Activated CD4-positive, alpha-beta T cell treated with anti-CD3 and anti-CD28 coated beads for 36 hours (primary cell): ENCODE measurements at regions not wholly inside any gene's neighbourhood (a gene's known extent, or its start where the extent isn't known, plus 50 kb on each side); places are given as distances from the start of the nearest gene placed in this dataset.
A peak's percentile ranks its signal among the peaks of the same experiment; 100 is the strongest.

ENCODE experiments used
- ATAC-seq: fragments of 200-7000 bp; cut with Tn5 transposase; one replicate; pipeline ENCODE4 v1.10.0; 2021; ENCODE audit warnings: mild to moderate bottlenecking, moderate library complexity
- CTCF ChIA-PET: fragments of 350-600 bp; sonication (Branson Sonifier 250); formaldehyde crosslinking; loops from one replicate; lab custom pipeline; 2021; ENCODE audit warnings: antibody characterized with exemption; lab: Charles Lee
- POLR2A ChIA-PET: fragments of 350-600 bp; sonication (Branson Sonifier 250); formaldehyde crosslinking; loops from one replicate; lab custom pipeline; 2021; ENCODE audit warnings: antibody characterized with exemption, inconsistent platforms; lab: Charles Lee
- DNase-seq: peaks from one replicate; pipeline ENCODE4 v3.0.0-alpha.2; 2020
- H3K27ac Mint-ChIP-seq: one replicate; pipeline ENCODE4 v1.8.0; 2021; ENCODE audit warnings: mixed read lengths
- H3K27me3 Mint-ChIP-seq: one replicate; pipeline ENCODE4 v1.8.0; 2021; ENCODE audit warnings: mixed read lengths
- H3K36me3 Mint-ChIP-seq: one replicate; pipeline ENCODE4 v1.8.0; 2021; ENCODE audit warnings: low read depth, mixed read lengths
- H3K4me1 Mint-ChIP-seq: one replicate; pipeline ENCODE4 v1.8.0; 2021; ENCODE audit warnings: mixed read lengths
- H3K4me3 Mint-ChIP-seq: one replicate; pipeline ENCODE4 v1.8.0; 2021; ENCODE audit warnings: mild to moderate bottlenecking, moderate library complexity, mixed read lengths
- H3K9me3 Mint-ChIP-seq: one replicate; pipeline ENCODE4 v1.8.0; 2021; ENCODE audit warnings: low read depth, mixed read lengths
- intact Hi-C, 2 experiments: fragments of 100-400 bp; cut with DNase I in 1 of 2; cut with micrococcal nuclease in 1 of 2; formaldehyde crosslinking; loops; one replicate each; pipeline versions ENCODE4 v1.14.2 to v1.15.1; 2022 to 2024; cut with DNase I, micrococcal nuclease

GRCh38 chr12:77299910-77300669 is 234.7 kb upstream of the E2F7 start:
- no peak overlapping the region for H3K27ac Mint-ChIP-seq
- H3K4me1 Mint-ChIP-seq: no peaks in the 10 kb centered on the region
- peak; percentile 55 for ATAC-seq
- no peaks in the 10 kb centered on the region for H3K36me3 Mint-ChIP-seq
- H3K4me3 Mint-ChIP-seq: no peak overlapping the region
- DNase-seq: no peak
- no peaks in the 10 kb centered on the region for H3K27me3 Mint-ChIP-seq
- intact Hi-C loops: no loop called here
- CTCF ChIA-PET: no interaction called here
- H3K9me3 Mint-ChIP-seq: no peaks in the 10 kb centered on the region
- POLR2A ChIA-PET: no interaction called here

- H3K4me1 Mint-ChIP-seq: no peaks in the 10 kb centered on the region
- intact Hi-C loops: no loop called here
- H3K4me3 Mint-ChIP-seq: no peak overlapping the region
- ChIA-PET POLR2A (no interaction called here), CTCF (no interaction called here)
- H3K27ac Mint-ChIP-seq: no peak overlapping the region
- no peaks in the 10 kb centered on the region for H3K9me3 Mint-ChIP-seq
- ATAC-seq (no peak), DNase-seq (no peak)
- no peaks in the 10 kb centered on the region for H3K27me3 Mint-ChIP-seq
- H3K36me3 Mint-ChIP-seq: no peaks in the 10 kb centered on the region
These were observed 233.6 kb upstream of the E2F7 start for GRCh38 chr12:77299001-77299400.

GRCh38 chr12:77294016-77294415 is 228.6 kb upstream of the E2F7 start:
- Mint-ChIP-seq H3K9me3 (peaks cover 3% of the 10 kb centered on the region), H3K27ac (no peak overlapping the region), H3K27me3 (peaks cover 2% of the 10 kb centered on the region), H3K4me1 (no peaks in the 10 kb centered on the region), H3K4me3 (no peak overlapping the region), H3K36me3 (no peaks in the 10 kb centered on the region)
- no peak for DNase-seq
- ATAC-seq: no peak
- POLR2A ChIA-PET: no interaction called here
- intact Hi-C loops: no loop called here
- CTCF ChIA-PET: interaction anchor here (0.7 kb wide), 1 partner anchor 35 kb away, joined by 3 read pairs; no protein-coding TSS in a partner anchor

GRCh38 chr12:77274926-77275325 is 209.6 kb upstream of the E2F7 start:
- ATAC-seq (no peak), DNase-seq (no peak)
- intact Hi-C loops: no loop called here
- Mint-ChIP-seq H3K4me1 (no peaks in the 10 kb centered on the region), H3K27me3 (no peaks in the 10 kb centered on the region), H3K9me3 (no peaks in the 10 kb centered on the region), H3K4me3 (no peak overlapping the region), H3K36me3 (no peaks in the 10 kb centered on the region), H3K27ac (no peak overlapping the region)
- POLR2A ChIA-PET: no interaction called here
- CTCF ChIA-PET: no interaction called here

- H3K9me3 Mint-ChIP-seq: no peaks in the 10 kb centered on the region
- ChIA-PET POLR2A (no interaction called here), CTCF (no interaction called here)
- H3K27me3 Mint-ChIP-seq: no peaks in the 10 kb centered on the region
- no peak overlapping the region for H3K27ac Mint-ChIP-seq
- intact Hi-C loops: no loop called here
- ATAC-seq (no peak), DNase-seq (no peak)
- no peaks in the 10 kb centered on the region for H3K4me1 Mint-ChIP-seq
- no peak overlapping the region for H3K4me3 Mint-ChIP-seq
- no peaks in the 10 kb centered on the region for H3K36me3 Mint-ChIP-seq
These were observed 208.5 kb upstream of the E2F7 start for GRCh38 chr12:77273898-77274297.

GRCh38 chr12:77256956-77257355 is 191.6 kb upstream of the E2F7 start:
- no peaks in the 10 kb centered on the region for H3K27me3 Mint-ChIP-seq
- no peaks in the 10 kb centered on the region for H3K4me1 Mint-ChIP-seq
- ChIA-PET POLR2A (no interaction called here), CTCF (no interaction called here)
- peaks cover 4% of the 10 kb centered on the region for H3K9me3 Mint-ChIP-seq
- ATAC-seq (no peak), DNase-seq (no peak)
- H3K36me3 Mint-ChIP-seq: no peaks in the 10 kb centered on the region
- no peak overlapping the region for H3K27ac Mint-ChIP-seq
- intact Hi-C loops: no loop called here
- no peak overlapping the region for H3K4me3 Mint-ChIP-seq

GRCh38 chr12:77253321-77253720 is 188.0 kb upstream of the E2F7 start:
- ChIA-PET POLR2A (no interaction called here), CTCF (no interaction called here)
- no peaks in the 10 kb centered on the region for H3K36me3 Mint-ChIP-seq
- H3K4me3 Mint-ChIP-seq: no peak overlapping the region
- intact Hi-C loops: no loop called here
- ATAC-seq: no peak
- no peaks in the 10 kb centered on the region for H3K9me3 Mint-ChIP-seq
- H3K27me3 Mint-ChIP-seq: no peaks in the 10 kb centered on the region
- no peak overlapping the region for H3K27ac Mint-ChIP-seq
- no peaks in the 10 kb centered on the region for H3K4me1 Mint-ChIP-seq
- DNase-seq: no peak

- ChIA-PET CTCF (no interaction called here), POLR2A (no interaction called here)
- no peaks in the 10 kb centered on the region for H3K27me3 Mint-ChIP-seq
- no peaks in the 10 kb centered on the region for H3K9me3 Mint-ChIP-seq
- H3K4me1 Mint-ChIP-seq: no peaks in the 10 kb centered on the region
- H3K4me3 Mint-ChIP-seq: no peak overlapping the region
- no peak for DNase-seq
- H3K36me3 Mint-ChIP-seq: no peaks in the 10 kb centered on the region
- ATAC-seq: no peak
- intact Hi-C loops: no loop called here
- H3K27ac Mint-ChIP-seq: no peak overlapping the region
These were observed 186.4 kb upstream of the E2F7 start for GRCh38 chr12:77251799-77252198.

GRCh38 chr12:77249892-77250291 is 184.5 kb upstream of the E2F7 start:
- H3K4me1 Mint-ChIP-seq: no peaks in the 10 kb centered on the region
- DNase-seq (no peak), ATAC-seq (no peak)
- no peaks in the 10 kb centered on the region for H3K36me3 Mint-ChIP-seq
- no peaks in the 10 kb centered on the region for H3K27me3 Mint-ChIP-seq
- H3K4me3 Mint-ChIP-seq: no peak overlapping the region
- POLR2A ChIA-PET: no interaction called here
- H3K9me3 Mint-ChIP-seq: no peaks in the 10 kb centered on the region
- CTCF ChIA-PET: no interaction called here
- intact Hi-C loops: no loop called here
- no peak overlapping the region for H3K27ac Mint-ChIP-seq

- ATAC-seq (no peak), DNase-seq (no peak)
- intact Hi-C loops: no loop called here
- Mint-ChIP-seq H3K4me1 (no peaks in the 10 kb centered on the region), H3K27me3 (no peaks in the 10 kb centered on the region), H3K27ac (no peak overlapping the region), H3K4me3 (no peak overlapping the region), H3K9me3 (no peaks in the 10 kb centered on the region), H3K36me3 (no peaks in the 10 kb centered on the region)
- CTCF ChIA-PET: interaction anchor here (1.2 kb wide), 1 partner anchor 250 kb away, joined by 3 read pairs; no protein-coding TSS in a partner anchor
- POLR2A ChIA-PET: no interaction called here
These were observed 182.7 kb upstream of the E2F7 start for GRCh38 chr12:77248036-77248435.

- H3K9me3 Mint-ChIP-seq: no peaks in the 10 kb centered on the region
- H3K27me3 Mint-ChIP-seq: no peaks in the 10 kb centered on the region
- DNase-seq (no peak), ATAC-seq (no peak)
- intact Hi-C loops: no loop called here
- no peaks in the 10 kb centered on the region for H3K4me1 Mint-ChIP-seq
- CTCF ChIA-PET: interaction anchor here (1.2 kb wide), 1 partner anchor 250 kb away, joined by 3 read pairs; no protein-coding TSS in a partner anchor
- H3K4me3 Mint-ChIP-seq: no peak overlapping the region
- H3K36me3 Mint-ChIP-seq: no peaks in the 10 kb centered on the region
- H3K27ac Mint-ChIP-seq: no peak overlapping the region
- POLR2A ChIA-PET: no interaction called here
These were observed 182.2 kb upstream of the E2F7 start for GRCh38 chr12:77247542-77247941.

- DNase-seq (no peak), ATAC-seq (no peak)
- Mint-ChIP-seq H3K36me3 (no peaks in the 10 kb centered on the region), H3K27me3 (no peaks in the 10 kb centered on the region), H3K4me1 (no peaks in the 10 kb centered on the region), H3K9me3 (no peaks in the 10 kb centered on the region), H3K4me3 (no peak overlapping the region), H3K27ac (no peak overlapping the region)
- ChIA-PET POLR2A (no interaction called here), CTCF (no interaction called here)
- intact Hi-C loops: no loop called here
These were observed 178.0 kb upstream of the E2F7 start for GRCh38 chr12:77243345-77243744.
